OCI-LY7 (cell line): ENCODE measurements at regions not wholly inside any gene's neighbourhood (a gene's known extent, or its start where the extent isn't known, plus 50 kb on each side); places are given as distances from the start of the nearest gene placed in this dataset.

Experiments used
- BruUV-seq: library from RNA; stranded (reverse); fragments of 400-500 nt; replicated peaks from 2 replicates; lab custom pipeline; 2021; lab: Mats Ljungman, UMichigan
- CTCF ChIA-PET: fragments of 300-600 bp; sonication (Branson Sonifier 250); formaldehyde crosslinking; loops from one replicate; lab custom pipeline; 2022; ENCODE audit warnings: antibody characterized with exemption; ENCODE audit not compliant: unreplicated experiment; lab: Charles Lee
- POLR2A ChIA-PET: fragments of 300-600 bp; sonication (Branson Sonifier 250); formaldehyde crosslinking; loops from one replicate; lab custom pipeline; 2022; ENCODE audit warnings: antibody characterized with exemption; lab: Charles Lee
- DNase-seq: peaks from one replicate; pipeline ENCODE4 v3.0.0-alpha.2; 2015; ENCODE audit warnings: low spot score
- H2AFZ ChIP-seq: fragments of 200-600 bp; sonication (generic), shearing (Covaris generic); 2 replicates; pipeline ENCODE4 v1.6.1; 2014; ENCODE audit warnings: mild to moderate bottlenecking, antibody characterized with exemption, low read length, moderate library complexity
- H3K27ac ChIP-seq: fragments of 200-600 bp; sonication (generic); 2 replicates; pipeline ENCODE4 v1.5.1; 2014; ENCODE audit warnings: mixed run types, low read depth, mild to moderate bottlenecking, moderate library complexity, low read length, inconsistent platforms; ENCODE audit not compliant: poor library complexity, severe bottlenecking
- H3K36me3 ChIP-seq: fragments of 200-600 bp; sonication (generic); 2 replicates; pipeline ENCODE4 v1.6.1; 2014; ENCODE audit warnings: mild to moderate bottlenecking, antibody characterized with exemption, low read length, moderate library complexity, mixed read lengths; ENCODE audit not compliant: insufficient read depth
- H3K4me1 ChIP-seq: fragments of 200-600 bp; sonication (generic); 2 replicates; pipeline ENCODE4 v1.5.1; 2014; ENCODE audit warnings: mild to moderate bottlenecking, low read length; ENCODE audit not compliant: insufficient read depth, poor library complexity, severe bottlenecking
- H3K4me2 ChIP-seq: fragments of 200-600 bp; sonication (generic); 2 replicates; pipeline ENCODE4 v1.6.1; 2014; ENCODE audit warnings: mild to moderate bottlenecking, low read length
- H3K4me3 ChIP-seq: fragments of 200-600 bp; sonication (generic); 2 replicates; pipeline ENCODE4 v1.5.1; 2014; ENCODE audit warnings: mild to moderate bottlenecking, low read depth, low read length; ENCODE audit not compliant: poor library complexity, severe bottlenecking
- H3K79me2 ChIP-seq: fragments of 200-600 bp; sonication (generic); 2 replicates; pipeline ENCODE4 v1.6.1; 2016; ENCODE audit warnings: low read depth, mild to moderate bottlenecking, low read length, moderate library complexity, mixed read lengths; ENCODE audit not compliant: insufficient read depth
- H3K9me2 ChIP-seq: fragments of 200-600 bp; sonication (generic); 2 replicates; pipeline ENCODE4 v1.6.1; 2016; ENCODE audit warnings: mild to moderate bottlenecking, low read length, mixed read lengths; ENCODE audit not compliant: insufficient read depth
- H3K9me3 ChIP-seq: fragments of 200-600 bp; sonication (generic); 2 replicates; pipeline ENCODE4 v1.6.1; 2014; ENCODE audit warnings: mild to moderate bottlenecking, mixed run types, low read length, mixed read lengths
- H4K20me1 ChIP-seq: fragments of 200-600 bp; sonication (generic); 2 replicates; pipeline ENCODE4 v1.6.1; 2014; ENCODE audit warnings: mild to moderate bottlenecking, antibody characterized with exemption, low read length, moderate library complexity, mixed read lengths; ENCODE audit not compliant: insufficient read depth
- EZH2phosphoT487 ChIP-seq: fragments of 200-600 bp; sonication (generic); IDR thresholded peaks from 2 replicates; pipeline ENCODE4 v1.6.1; 2018; ENCODE audit warnings: low read depth, borderline replicate concordance, mild to moderate bottlenecking, mixed run types, antibody characterized with exemption, low read length, moderate library complexity, mixed read lengths
- intact Hi-C: fragments of 100-400 bp; cut with micrococcal nuclease; formaldehyde crosslinking; loops from one replicate; pipeline ENCODE4 v1.10.0; 2022; ENCODE audit not compliant: unreplicated experiment
- TF ChIP-seq, protein P1 (sequence below): fragments of 200-600 bp; sonication (generic); conservative IDR thresholded peaks from 2 replicates; pipeline ENCODE4 v1.5.1; 2014; ENCODE audit warnings: mild to moderate bottlenecking, antibody characterized with exemption, low read length, moderate library complexity, mixed read lengths

DNA sequence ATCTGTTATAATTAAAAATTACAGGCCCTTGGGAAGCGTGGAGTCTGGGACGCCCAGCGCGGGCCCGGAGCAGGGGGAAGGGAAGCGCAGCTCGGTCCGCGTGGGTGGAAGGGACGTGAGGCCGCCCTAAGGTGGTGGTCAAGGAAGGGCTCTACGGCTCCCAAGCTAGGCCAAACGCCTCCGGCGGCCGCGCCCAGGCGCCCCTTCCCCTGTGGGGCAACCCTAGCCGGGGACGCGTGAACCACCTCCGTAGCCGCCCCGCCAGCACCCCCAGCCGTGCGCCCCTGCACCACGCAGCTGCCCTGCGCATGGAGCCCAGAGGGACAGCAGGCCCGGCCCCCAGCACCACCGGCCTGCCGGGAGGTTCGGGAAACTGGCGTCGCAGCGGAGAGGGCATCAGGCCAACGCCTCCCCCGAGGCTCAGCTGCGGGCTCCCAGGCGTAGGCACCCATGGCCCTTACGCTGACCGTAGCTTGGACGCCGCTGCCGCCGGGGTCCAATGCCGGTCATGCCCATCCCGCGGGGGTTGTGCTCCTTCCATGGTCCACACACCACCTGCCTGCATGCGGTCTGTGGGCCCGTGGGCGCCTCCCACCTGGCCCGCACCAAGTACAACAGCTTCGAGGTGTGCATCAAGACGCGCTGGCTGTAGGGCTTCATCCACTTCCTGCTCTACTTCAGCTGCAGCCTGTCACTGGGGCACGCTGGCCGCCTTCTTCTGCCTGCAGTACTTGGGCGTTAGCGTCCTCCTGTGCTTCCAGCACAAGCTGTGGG is 166.7 kb downstream of the SEPTIN7 start:
- H2AFZ ChIP-seq = no peak overlapping the region
- intact Hi-C loops = no loop called here
- POLR2A ChIA-PET = no interaction called here

DNA sequence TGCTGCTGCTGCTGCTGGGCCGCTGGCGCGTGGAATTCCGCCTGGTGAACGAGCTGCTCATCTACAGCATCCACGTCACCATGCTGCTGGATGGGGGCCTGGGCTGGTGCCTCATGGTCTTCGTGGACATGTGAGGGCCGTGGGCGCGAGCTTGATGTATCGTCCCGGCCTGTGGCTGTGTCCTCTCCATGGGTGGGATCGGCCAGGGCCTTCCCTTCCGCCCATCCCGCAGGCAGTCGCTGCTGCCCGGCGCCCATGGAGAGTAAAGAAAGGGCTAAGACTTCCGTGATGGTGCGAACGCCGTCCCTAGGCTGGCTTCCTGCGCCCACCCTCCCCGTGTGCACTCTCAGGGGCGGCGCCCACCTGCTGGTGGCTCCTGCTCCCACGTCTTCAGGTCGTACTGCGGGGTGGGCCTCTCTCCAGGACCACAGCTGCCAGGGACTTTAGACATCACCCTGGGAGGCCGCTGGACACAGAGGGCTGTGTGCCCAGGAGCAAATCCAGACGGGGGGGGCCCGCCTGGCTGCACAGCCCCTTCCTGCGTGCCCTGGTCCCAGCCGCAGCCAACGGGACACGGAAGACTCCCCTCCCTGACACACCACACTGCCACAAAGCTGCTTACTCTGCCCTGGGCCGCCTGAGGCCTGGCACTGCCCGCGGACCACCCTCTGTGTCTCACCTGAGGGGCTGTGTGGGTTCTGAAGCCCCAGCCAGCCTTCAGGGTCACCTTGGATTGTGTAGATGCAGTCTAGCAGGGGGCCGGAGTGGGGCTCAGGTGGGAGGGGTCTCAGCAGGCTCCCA is 167.5 kb downstream of the SEPTIN7 start:
- intact Hi-C loops = no loop called here
- Histone ChIP-seq H3K27ac (no peak overlapping the region), H4K20me1 (no peaks in the 10 kb centered on the region), H3K4me1 (no peaks in the 10 kb centered on the region), H3K9me2 (no peaks in the 10 kb centered on the region), H2AFZ (no peak overlapping the region), H3K4me2 (no peak overlapping the region), H3K79me2 (no peaks in the 10 kb centered on the region), H3K4me3 (no peak overlapping the region), H3K36me3 (no peaks in the 10 kb centered on the region), H3K9me3 (no peaks in the 10 kb centered on the region)
- BruUV-seq = no TSS peak
- ChIA-PET POLR2A (no interaction called here), CTCF (no interaction called here)
- TF ChIP-seq, protein P1, sequence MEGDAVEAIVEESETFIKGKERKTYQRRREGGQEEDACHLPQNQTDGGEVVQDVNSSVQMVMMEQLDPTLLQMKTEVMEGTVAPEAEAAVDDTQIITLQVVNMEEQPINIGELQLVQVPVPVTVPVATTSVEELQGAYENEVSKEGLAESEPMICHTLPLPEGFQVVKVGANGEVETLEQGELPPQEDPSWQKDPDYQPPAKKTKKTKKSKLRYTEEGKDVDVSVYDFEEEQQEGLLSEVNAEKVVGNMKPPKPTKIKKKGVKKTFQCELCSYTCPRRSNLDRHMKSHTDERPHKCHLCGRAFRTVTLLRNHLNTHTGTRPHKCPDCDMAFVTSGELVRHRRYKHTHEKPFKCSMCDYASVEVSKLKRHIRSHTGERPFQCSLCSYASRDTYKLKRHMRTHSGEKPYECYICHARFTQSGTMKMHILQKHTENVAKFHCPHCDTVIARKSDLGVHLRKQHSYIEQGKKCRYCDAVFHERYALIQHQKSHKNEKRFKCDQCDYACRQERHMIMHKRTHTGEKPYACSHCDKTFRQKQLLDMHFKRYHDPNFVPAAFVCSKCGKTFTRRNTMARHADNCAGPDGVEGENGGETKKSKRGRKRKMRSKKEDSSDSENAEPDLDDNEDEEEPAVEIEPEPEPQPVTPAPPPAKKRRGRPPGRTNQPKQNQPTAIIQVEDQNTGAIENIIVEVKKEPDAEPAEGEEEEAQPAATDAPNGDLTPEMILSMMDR = no peak
- TF ChIP-seq EZH2phosphoT487 = no peak
- DNase-seq = no peak

More for the DNA sequence above, 166.7 kb downstream of the SEPTIN7 start:
- no peaks in the 10 kb centered on the region for H3K36me3 ChIP-seq
- BruUV-seq = no TSS peak
- H3K79me2 ChIP-seq = no peaks in the 10 kb centered on the region
- H3K4me3 ChIP-seq = no peak overlapping the region
- no peaks in the 10 kb centered on the region for H3K4me1 ChIP-seq
- H3K9me3 ChIP-seq = no peaks in the 10 kb centered on the region
- H3K4me2 ChIP-seq = no peak overlapping the region
- TF ChIP-seq EZH2phosphoT487 = no peak
- TF ChIP-seq, protein P1 = no peak
- CTCF ChIA-PET = no interaction called here
- H3K27ac ChIP-seq = no peak overlapping the region
- no peak for DNase-seq
- H4K20me1 ChIP-seq = no peaks in the 10 kb centered on the region
- H3K9me2 ChIP-seq = no peaks in the 10 kb centered on the region

GRCh38 chr7:35969066-35969465 is 168.2 kb downstream of the SEPTIN7 start:
- no TSS peak for BruUV-seq
- no peak for TF ChIP-seq EZH2phosphoT487
- TF ChIP-seq, protein P1 = no peak

More at GRCh38 chr7:35969066-35969465, 168.2 kb downstream of the SEPTIN7 start:
- no peaks in the 10 kb centered on the region for H3K9me3 ChIP-seq
- H3K4me1 ChIP-seq = no peaks in the 10 kb centered on the region
- H3K27ac ChIP-seq = no peak overlapping the region
- no peak overlapping the region for H3K4me2 ChIP-seq
- no peak overlapping the region for H3K4me3 ChIP-seq
- H3K9me2 ChIP-seq = no peaks in the 10 kb centered on the region
- no peaks in the 10 kb centered on the region for H4K20me1 ChIP-seq
- ChIA-PET POLR2A (no interaction called here), CTCF (no interaction called here)
- intact Hi-C loops = no loop called here
- H3K79me2 ChIP-seq = no peaks in the 10 kb centered on the region
- no peak for DNase-seq
- H3K36me3 ChIP-seq = no peaks in the 10 kb centered on the region
- no peak overlapping the region for H2AFZ ChIP-seq
